Muscle of leg (tissue), 3 donors: ENCODE measurements at regions not wholly inside any gene's neighbourhood (a gene's known extent, or its start where the extent isn't known, plus 50 kb on each side); places are given as distances from the start of the nearest gene placed in this dataset.

Experiments
- DNase-seq: peaks from one replicate; pipeline ENCODE4 v3.0.0; 2013
- H3K27ac ChIP-seq: one replicate; pipeline ENCODE4 v1.5.1; 2013; ENCODE audit warnings: mild to moderate bottlenecking, low read length, control low read depth
- H3K27me3 ChIP-seq: one replicate; pipeline ENCODE4 v1.6.1; 2013; ENCODE audit warnings: low read length; ENCODE audit not compliant: control insufficient read depth, insufficient read depth
- H3K36me3 ChIP-seq: one replicate; pipeline ENCODE4 v1.6.1; 2013; ENCODE audit warnings: low read length; ENCODE audit not compliant: control insufficient read depth, insufficient read depth
- H3K4me1 ChIP-seq: one replicate; pipeline ENCODE4 v1.6.1; 2013; ENCODE audit warnings: low read length; ENCODE audit not compliant: control insufficient read depth, insufficient read depth
- H3K4me3 ChIP-seq: one replicate; pipeline ENCODE4 v1.5.1; 2013; ENCODE audit warnings: low read length, control low read depth
- H3K9me3 ChIP-seq: replicated peaks from 2 replicates; pipeline ENCODE4 v1.6.1; 2013; ENCODE audit warnings: low read depth, low read length; ENCODE audit not compliant: control insufficient read depth
- WGBS: methylation state at CpG from one replicate; pipeline ENCODE4 v1.1.5; 2013; ENCODE audit warnings: missing lambda C conversion rate; ENCODE audit not compliant: insufficient coverage; 5-methylcytosine and 5-hydroxymethylcytosine counted together

- H3K36me3 ChIP-seq = no peaks in the 10 kb centered on the region
- H3K9me3 ChIP-seq = no peaks in the 10 kb centered on the region
- no peaks in the 10 kb centered on the region for H3K4me1 ChIP-seq
- H3K27me3 ChIP-seq = no peaks in the 10 kb centered on the region
- no peak overlapping the region for H3K4me3 ChIP-seq
- no peak for DNase-seq
- no peak overlapping the region for H3K27ac ChIP-seq
- 15% methylated on average over 3 of the region's 4 CpGs for WGBS
Measured at GRCh38 chr18:73646196-73646595, 501.4 kb downstream of the FBXO15 start.

GRCh38 chr18:73645160-73645715 lies 502.4 kb downstream of the FBXO15 start:
- DNase-seq = no peak
- no CpG with 5 or more reads among the region's 2 CpGs for WGBS

DNA sequence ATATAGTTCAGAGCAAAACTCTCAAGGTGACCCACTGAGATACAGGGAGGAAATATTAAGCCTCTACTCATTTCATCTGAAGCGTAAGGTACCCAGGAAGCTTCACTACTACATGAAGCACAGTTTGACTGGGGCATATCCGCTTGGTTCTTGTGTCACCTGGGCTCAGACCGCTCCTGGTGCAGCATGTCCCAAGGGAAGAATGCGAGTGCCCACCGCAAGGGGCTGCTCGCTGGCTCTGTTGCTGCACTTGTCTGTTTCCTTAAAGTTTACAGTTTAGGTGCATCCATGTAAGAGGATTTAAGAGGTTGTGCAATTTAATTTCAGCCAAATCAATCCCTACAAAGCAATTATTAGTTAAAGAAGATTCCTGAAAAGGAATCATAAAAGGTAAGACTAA lies 507.8 kb downstream of the FBXO15 start:
- no peak for DNase-seq
- H3K27ac ChIP-seq = no peak overlapping the region
- no peaks in the 10 kb centered on the region for H3K36me3 ChIP-seq
- H3K9me3 ChIP-seq = no peaks in the 10 kb centered on the region
- no peaks in the 10 kb centered on the region for H3K27me3 ChIP-seq
- WGBS = 60% methylated on average over 3 of the region's 6 CpGs
- H3K4me3 ChIP-seq = no peak overlapping the region
- H3K4me1 ChIP-seq = no peaks in the 10 kb centered on the region

More at GRCh38 chr18:73645160-73645715, 502.4 kb downstream of the FBXO15 start:
- Histone ChIP-seq H3K27ac (no peak overlapping the region), H3K4me1 (no peaks in the 10 kb centered on the region), H3K27me3 (no peaks in the 10 kb centered on the region), H3K36me3 (no peaks in the 10 kb centered on the region), H3K9me3 (no peaks in the 10 kb centered on the region), H3K4me3 (no peak overlapping the region)

DNA sequence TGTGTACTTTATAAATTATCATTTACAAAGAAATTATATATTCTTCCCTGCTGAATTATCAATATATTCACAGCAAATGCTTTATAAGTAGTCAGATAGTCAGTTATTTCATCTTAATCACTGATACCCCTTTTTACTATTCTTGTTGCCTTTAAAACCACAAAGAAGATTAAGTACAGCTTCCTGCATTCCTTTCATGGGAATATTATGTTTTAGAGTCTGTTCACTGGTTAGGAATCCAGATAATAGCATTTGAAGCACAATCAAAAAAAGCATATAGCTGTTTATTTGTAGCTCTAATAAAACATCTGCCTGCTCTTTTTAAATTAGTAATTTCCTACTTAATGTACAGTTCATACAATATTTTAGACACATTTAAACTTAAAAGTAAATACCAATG lies 508.9 kb downstream of the FBXO15 start:
- Histone ChIP-seq H3K27me3 (no peaks in the 10 kb centered on the region), H3K4me3 (no peak overlapping the region), H3K9me3 (no peaks in the 10 kb centered on the region), H3K4me1 (no peaks in the 10 kb centered on the region), H3K36me3 (no peaks in the 10 kb centered on the region), H3K27ac (no peak overlapping the region)
- DNase-seq = no peak

DNA sequence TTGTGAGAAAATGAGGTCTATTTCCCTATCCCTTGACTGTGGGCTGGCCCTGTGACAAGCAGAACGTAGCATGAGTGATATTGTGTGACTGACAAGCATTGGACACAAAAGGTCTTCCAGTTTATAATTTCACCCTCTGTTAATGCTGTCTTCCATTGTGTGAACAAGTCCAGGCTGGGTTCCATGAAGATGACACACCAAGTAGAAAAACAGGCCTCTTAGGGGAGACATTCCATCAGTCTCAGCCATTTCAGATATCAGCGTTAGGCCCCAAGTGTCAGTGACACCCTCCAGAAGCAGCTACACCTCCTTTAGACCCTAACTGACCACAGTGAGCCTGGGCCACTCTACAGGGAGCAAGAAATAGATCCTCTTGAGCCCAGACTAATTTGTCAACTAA lies 511.3 kb downstream of the FBXO15 start:
- Histone ChIP-seq H3K27ac (no peak overlapping the region), H3K27me3 (no peaks in the 10 kb centered on the region), H3K4me1 (no peaks in the 10 kb centered on the region), H3K4me3 (no peak overlapping the region), H3K9me3 (no peaks in the 10 kb centered on the region), H3K36me3 (no peaks in the 10 kb centered on the region)
- no peak for DNase-seq
- 33% methylated on average over 1 of the region's 2 CpGs for WGBS

- 50% methylated on average over 1 of the region's 2 CpGs for WGBS
- DNase-seq = no peak
- Histone ChIP-seq H3K27ac (no peak overlapping the region), H3K36me3 (no peaks in the 10 kb centered on the region), H3K9me3 (no peaks in the 10 kb centered on the region), H3K27me3 (no peaks in the 10 kb centered on the region), H3K4me1 (no peaks in the 10 kb centered on the region), H3K4me3 (no peak overlapping the region)
Measured at GRCh38 chr18:73626859-73627258, 520.8 kb downstream of the FBXO15 start.

- Histone ChIP-seq H3K36me3 (no peaks in the 10 kb centered on the region), H3K27me3 (no peaks in the 10 kb centered on the region), H3K4me1 (no peaks in the 10 kb centered on the region), H3K9me3 (no peaks in the 10 kb centered on the region), H3K4me3 (no peak overlapping the region), H3K27ac (no peak overlapping the region)
- no peak for DNase-seq
- WGBS = no CpG with 5 or more reads among the region's 2 CpGs
Measured at GRCh38 chr18:73626221-73626620, 521.4 kb downstream of the FBXO15 start.

DNA sequence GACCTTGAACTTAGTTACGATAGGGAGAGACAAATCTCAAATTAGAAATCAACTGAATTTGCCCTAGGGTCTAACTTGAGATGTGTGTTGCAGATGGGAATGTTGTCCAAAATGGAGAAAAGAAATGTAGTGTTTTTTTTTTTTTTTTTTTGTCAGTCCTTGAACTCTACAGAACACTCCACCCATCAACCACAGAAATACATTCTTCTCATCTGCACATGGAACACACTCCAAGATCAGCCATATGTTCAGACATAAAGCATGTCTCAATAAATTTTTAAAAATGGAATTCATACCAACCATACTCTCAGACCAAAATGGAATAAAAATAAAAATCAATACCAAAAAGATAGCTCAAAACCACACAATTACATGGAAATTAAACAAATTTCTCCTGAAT lies 526.5 kb downstream of the FBXO15 start:
- DNase-seq = no peak
- Histone ChIP-seq H3K36me3 (no peaks in the 10 kb centered on the region), H3K9me3 (no peaks in the 10 kb centered on the region), H3K27me3 (no peaks in the 10 kb centered on the region), H3K4me1 (no peaks in the 10 kb centered on the region), H3K27ac (no peak overlapping the region), H3K4me3 (no peak overlapping the region)
- no CpG with 5 or more reads among the region's 1 CpG for WGBS

DNA sequence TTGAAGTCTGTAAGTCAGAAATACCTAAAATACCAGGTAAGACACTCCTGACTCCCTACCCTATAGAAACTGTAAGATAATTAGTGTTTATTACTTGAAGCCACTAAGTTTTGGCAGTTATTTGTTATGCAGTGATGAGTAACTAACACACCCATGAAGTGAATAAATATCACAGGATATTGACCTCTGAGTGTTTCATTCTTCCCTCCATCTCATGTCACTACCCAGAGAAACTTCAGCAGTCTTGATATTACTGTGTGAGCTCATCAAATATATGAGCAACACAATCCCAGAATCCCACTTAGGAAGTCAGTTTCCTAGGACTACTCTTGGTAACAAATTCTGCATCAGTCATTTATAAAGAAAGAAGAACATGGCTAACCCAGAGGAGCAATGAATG lies 529.7 kb downstream of the FBXO15 start:
- Histone ChIP-seq H3K4me3 (no peak overlapping the region), H3K36me3 (no peaks in the 10 kb centered on the region), H3K27ac (no peak overlapping the region), H3K9me3 (no peaks in the 10 kb centered on the region), H3K4me1 (no peaks in the 10 kb centered on the region), H3K27me3 (no peaks in the 10 kb centered on the region)
- DNase-seq = no peak

- WGBS = 78% methylated on average over 1 of the region's 3 CpGs
- H3K36me3 ChIP-seq = no peaks in the 10 kb centered on the region
- H3K4me1 ChIP-seq = no peaks in the 10 kb centered on the region
- no peak for DNase-seq
- no peak overlapping the region for H3K4me3 ChIP-seq
- H3K27me3 ChIP-seq = no peaks in the 10 kb centered on the region
- no peak overlapping the region for H3K27ac ChIP-seq
- no peaks in the 10 kb centered on the region for H3K9me3 ChIP-seq
Measured at GRCh38 chr18:73615506-73615905, 532.1 kb downstream of the FBXO15 start.

DNA sequence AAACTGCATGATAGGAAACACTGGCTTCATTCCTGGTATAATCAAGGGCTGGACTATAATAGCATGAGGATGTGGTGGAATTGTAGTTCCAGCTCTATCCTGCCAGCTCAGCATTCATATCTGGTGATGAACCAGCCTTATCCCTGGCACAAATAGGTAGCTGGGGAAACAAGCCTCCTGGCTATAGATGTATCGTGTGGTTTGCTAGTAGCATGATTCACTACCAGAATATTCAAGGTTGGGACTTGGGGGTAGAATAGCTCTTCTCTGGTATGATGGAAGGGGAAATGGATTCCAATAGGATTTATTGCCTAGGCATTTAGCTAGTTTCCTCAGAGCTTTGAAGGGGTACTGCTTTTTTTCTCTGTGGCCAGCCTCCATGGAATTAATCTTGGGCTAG lies 532.8 kb downstream of the FBXO15 start:
- WGBS = no CpG with 5 or more reads among the region's 1 CpG
- no peak for DNase-seq
- H3K4me3 ChIP-seq = no peak overlapping the region
- no peaks in the 10 kb centered on the region for H3K27me3 ChIP-seq
- H3K4me1 ChIP-seq = no peaks in the 10 kb centered on the region
- H3K36me3 ChIP-seq = no peaks in the 10 kb centered on the region
- no peaks in the 10 kb centered on the region for H3K9me3 ChIP-seq
- H3K27ac ChIP-seq = no peak overlapping the region
